Astrocyte of the cerebellum (primary cell): ENCODE measurements at regions not wholly inside any gene's neighbourhood (a gene's known extent, or its start where the extent isn't known, plus 50 kb on each side); places are given as distances from the start of the nearest gene placed in this dataset.

ENCODE experiments used
- DNase-seq: peaks from one replicate; pipeline ENCODE4 v3.0.0-alpha.2; 2011; ENCODE audit warnings: low read depth
- H3K4me3 ChIP-seq: 2 replicates; pipeline ENCODE4 v1.5.1; 2011; ENCODE audit warnings: mild to moderate bottlenecking, low read depth, low read length, moderate library complexity
- CTCF ChIP-seq: IDR thresholded peaks from 2 replicates; pipeline ENCODE4 v1.5.1; 2012; ENCODE audit warnings: low read length, low read depth, moderate library complexity, mild to moderate bottlenecking; ENCODE audit errors: missing control alignments
- in situ Hi-C: cut with HindIII; loops from 2 replicates; pipeline ENCODE4 v1.10.0; 2017; ENCODE audit warnings: low sequenced_read_pairs

DNA sequence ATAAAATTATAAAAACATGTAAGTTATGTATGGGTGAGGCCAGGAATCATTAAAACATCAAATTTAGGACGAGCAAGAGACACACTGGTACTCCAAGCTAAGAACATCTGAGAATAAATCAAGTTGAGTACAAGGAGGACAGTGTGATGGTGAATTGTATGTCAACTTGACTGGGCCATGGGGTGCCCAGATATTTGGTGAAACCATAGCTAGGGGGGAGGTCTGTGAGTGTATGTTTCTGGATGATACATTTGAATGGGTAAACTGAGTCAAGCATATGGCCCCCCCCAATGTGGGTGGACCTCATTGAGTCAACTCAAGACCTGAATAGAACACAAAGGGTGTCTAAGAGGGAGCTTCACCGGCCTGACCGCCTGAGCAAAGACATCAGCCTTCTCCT, 115.3 kb upstream of the BCOR start:
- no peak for TF ChIP-seq CTCF
- in situ Hi-C loops, result no loop called here
- H3K4me3 ChIP-seq, result no peak overlapping the region
- DNase-seq, result no peak

- no peak overlapping the region for H3K4me3 ChIP-seq
- no peak for DNase-seq
- in situ Hi-C loops, result no loop called here
- no peak for TF ChIP-seq CTCF
These were observed 112.3 kb upstream of the BCOR start for GRCh38 chrX:40209951-40210617.

DNA sequence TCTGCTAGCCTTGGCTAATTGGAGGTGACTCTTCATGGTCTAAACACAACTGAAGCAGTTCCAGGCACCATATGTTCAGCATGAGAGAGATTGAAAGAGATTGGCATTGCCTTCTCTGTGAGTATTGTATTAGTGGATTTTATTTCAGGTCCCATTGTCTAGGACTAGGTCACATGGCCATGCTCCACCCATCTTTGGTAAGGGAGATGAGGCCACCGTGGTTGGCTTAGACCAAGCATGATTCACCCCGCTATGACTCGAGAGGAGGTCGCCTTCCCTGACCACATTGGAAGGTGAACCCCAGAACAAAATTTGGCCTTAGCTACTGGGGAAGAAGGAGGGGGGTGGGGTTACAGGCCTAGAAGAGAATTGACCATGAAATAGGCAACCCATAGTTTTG, 109.9 kb upstream of the BCOR start:
- in situ Hi-C loops, result no loop called here

GRCh38 chrX:40205471-40205870, 107.7 kb upstream of the BCOR start:
- no peak overlapping the region for H3K4me3 ChIP-seq
- in situ Hi-C loops, result no loop called here
- DNase-seq, result no peak
- TF ChIP-seq CTCF, result no peak

More for the DNA sequence above, 109.9 kb upstream of the BCOR start:
- no peak overlapping the region for H3K4me3 ChIP-seq
- no peak for TF ChIP-seq CTCF
- no peak for DNase-seq

DNA sequence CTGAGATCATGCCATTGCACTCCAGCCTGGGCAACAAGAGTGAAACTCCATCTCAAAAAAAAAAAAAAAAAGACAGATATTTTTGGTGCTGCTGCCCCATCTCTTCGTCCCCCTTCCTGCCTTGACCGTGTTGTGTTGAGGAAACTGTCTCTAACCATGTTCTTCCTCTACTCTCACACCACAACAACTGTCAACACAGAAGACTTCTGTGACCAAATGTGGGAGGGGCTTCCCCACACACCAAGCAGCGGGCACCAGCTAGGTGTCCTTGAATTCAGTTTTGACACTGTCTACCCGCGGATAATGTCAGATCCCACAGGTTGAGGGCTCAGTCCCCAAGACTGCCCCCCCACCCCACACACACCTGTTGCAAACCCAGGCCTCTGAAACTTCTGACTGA, 104.7 kb upstream of the BCOR start:
- no peak for DNase-seq
- no peak overlapping the region for H3K4me3 ChIP-seq
- no peak for TF ChIP-seq CTCF
- in situ Hi-C loops, result no loop called here

DNA sequence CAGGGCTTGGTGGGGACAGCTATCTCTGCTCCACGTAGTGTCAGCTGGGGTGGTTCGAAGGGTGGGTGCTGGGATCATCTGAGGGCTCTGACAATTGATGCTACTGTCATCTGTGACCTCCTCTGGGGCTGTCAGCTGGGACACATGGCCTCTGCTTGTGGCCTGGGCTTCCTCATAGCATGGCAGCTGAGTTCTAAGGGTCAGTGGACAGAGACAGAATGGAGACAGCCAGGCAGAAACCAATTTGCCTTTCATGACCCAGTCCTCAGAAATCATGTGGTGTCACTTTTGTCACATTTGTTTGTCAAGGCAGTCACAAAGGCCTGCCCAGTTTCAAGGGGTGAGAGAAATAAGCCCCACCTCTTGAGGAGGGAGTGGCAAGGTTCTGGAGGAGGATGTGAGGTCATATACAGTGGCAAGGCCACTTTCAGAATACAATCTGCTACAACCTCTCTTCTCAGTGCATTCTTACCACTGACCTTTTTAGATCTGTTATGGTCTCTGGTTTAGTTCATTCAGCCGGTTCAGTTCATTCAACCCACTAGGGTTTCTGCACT, 103.6 kb upstream of the BCOR start:
- in situ Hi-C loops, result no loop called here
- no peak for TF ChIP-seq CTCF
- no peak for DNase-seq

More for the DNA sequence above, 103.6 kb upstream of the BCOR start:
- no peak overlapping the region for H3K4me3 ChIP-seq
